ENCODE measurements at regions not wholly inside any gene's neighbourhood (a gene's known extent, or its start where the extent isn't known, plus 50 kb on each side); places are given as distances from the start of the nearest gene placed in this dataset.

GRCh38 chr9:25025686-25026085 lies 480.0 kb upstream of the IZUMO3 start:
- no peak overlapping the region for H3K27ac Mint-ChIP-seq (ENCODE audit: unreplicated experiment)
- no peaks in the 10 kb centered on the region for H3K4me1 Mint-ChIP-seq (ENCODE audit: unreplicated experiment)
- TF ChIP-seq, protein P1, sequence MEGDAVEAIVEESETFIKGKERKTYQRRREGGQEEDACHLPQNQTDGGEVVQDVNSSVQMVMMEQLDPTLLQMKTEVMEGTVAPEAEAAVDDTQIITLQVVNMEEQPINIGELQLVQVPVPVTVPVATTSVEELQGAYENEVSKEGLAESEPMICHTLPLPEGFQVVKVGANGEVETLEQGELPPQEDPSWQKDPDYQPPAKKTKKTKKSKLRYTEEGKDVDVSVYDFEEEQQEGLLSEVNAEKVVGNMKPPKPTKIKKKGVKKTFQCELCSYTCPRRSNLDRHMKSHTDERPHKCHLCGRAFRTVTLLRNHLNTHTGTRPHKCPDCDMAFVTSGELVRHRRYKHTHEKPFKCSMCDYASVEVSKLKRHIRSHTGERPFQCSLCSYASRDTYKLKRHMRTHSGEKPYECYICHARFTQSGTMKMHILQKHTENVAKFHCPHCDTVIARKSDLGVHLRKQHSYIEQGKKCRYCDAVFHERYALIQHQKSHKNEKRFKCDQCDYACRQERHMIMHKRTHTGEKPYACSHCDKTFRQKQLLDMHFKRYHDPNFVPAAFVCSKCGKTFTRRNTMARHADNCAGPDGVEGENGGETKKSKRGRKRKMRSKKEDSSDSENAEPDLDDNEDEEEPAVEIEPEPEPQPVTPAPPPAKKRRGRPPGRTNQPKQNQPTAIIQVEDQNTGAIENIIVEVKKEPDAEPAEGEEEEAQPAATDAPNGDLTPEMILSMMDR (IDR thresholded peaks at IDR 0.05; ENCODE audit: unreplicated experiment), result no peak
- H3K9me3 Mint-ChIP-seq (ENCODE audit: unreplicated experiment), result no peaks in the 10 kb centered on the region
- no peaks in the 10 kb centered on the region for H3K36me3 Mint-ChIP-seq (ENCODE audit: low read depth, unreplicated experiment)
- DNase-seq (ENCODE audit: low spot score), result no peak
- H3K4me3 Mint-ChIP-seq (ENCODE audit: unreplicated experiment), result no peak overlapping the region
- peaks cover 2% of the 10 kb centered on the region for H3K27me3 Mint-ChIP-seq (ENCODE audit: unreplicated experiment)

GRCh38 chr9:25025156-25025555 lies 479.5 kb upstream of the IZUMO3 start:
- DNase-seq (ENCODE audit: low spot score), result no peak
- H3K27me3 Mint-ChIP-seq (ENCODE audit: unreplicated experiment), result peaks cover 2% of the 10 kb centered on the region
- no peaks in the 10 kb centered on the region for H3K4me1 Mint-ChIP-seq (ENCODE audit: unreplicated experiment)
- no peaks in the 10 kb centered on the region for H3K9me3 Mint-ChIP-seq (ENCODE audit: unreplicated experiment)
- H3K27ac Mint-ChIP-seq (ENCODE audit: unreplicated experiment), result no peak overlapping the region
- H3K36me3 Mint-ChIP-seq (ENCODE audit: low read depth, unreplicated experiment), result no peaks in the 10 kb centered on the region
- H3K4me3 Mint-ChIP-seq (ENCODE audit: unreplicated experiment), result no peak overlapping the region
- TF ChIP-seq, protein P1 (IDR thresholded peaks at IDR 0.05; ENCODE audit: unreplicated experiment), result no peak

DNA sequence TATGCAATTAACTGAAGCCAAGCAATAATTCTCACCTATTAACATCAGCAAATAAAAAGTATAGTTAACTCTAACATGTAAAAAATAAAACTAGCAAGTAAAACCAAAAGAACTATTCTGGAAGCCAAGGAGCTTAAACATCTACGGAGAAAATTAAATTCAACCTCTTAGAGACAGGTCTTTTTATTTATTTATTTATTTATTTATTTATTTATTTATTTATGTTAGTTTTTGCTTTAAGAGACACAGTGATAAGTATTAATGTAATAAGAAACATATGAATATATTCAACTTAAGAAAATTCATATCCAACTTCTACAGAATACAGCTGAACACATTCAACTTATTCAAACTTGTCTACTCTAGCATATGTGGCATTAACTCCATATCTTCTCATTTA lies 472.1 kb upstream of the IZUMO3 start:
- TF ChIP-seq, protein P1 (IDR thresholded peaks at IDR 0.05; ENCODE audit: unreplicated experiment), result no peak
- H3K4me3 Mint-ChIP-seq (ENCODE audit: unreplicated experiment), result no peak overlapping the region
- H3K27ac Mint-ChIP-seq (ENCODE audit: unreplicated experiment), result no peak overlapping the region
- H3K4me1 Mint-ChIP-seq (ENCODE audit: unreplicated experiment), result no peaks in the 10 kb centered on the region
- H3K9me3 Mint-ChIP-seq (ENCODE audit: unreplicated experiment), result no peaks in the 10 kb centered on the region
- DNase-seq (ENCODE audit: low spot score), result no peak
- H3K36me3 Mint-ChIP-seq (ENCODE audit: low read depth, unreplicated experiment), result no peaks in the 10 kb centered on the region
- peaks cover 2% of the 10 kb centered on the region for H3K27me3 Mint-ChIP-seq (ENCODE audit: unreplicated experiment)

GRCh38 chr9:25010027-25010662 lies 464.4 kb upstream of the IZUMO3 start:
- Mint-ChIP-seq H3K9me3 (ENCODE audit: unreplicated experiment) (no peaks in the 10 kb centered on the region), H3K4me1 (ENCODE audit: unreplicated experiment) (no peaks in the 10 kb centered on the region), H3K4me3 (ENCODE audit: unreplicated experiment) (no peak overlapping the region), H3K36me3 (ENCODE audit: low read depth, unreplicated experiment) (no peaks in the 10 kb centered on the region), H3K27ac (ENCODE audit: unreplicated experiment) (no peak overlapping the region), H3K27me3 (ENCODE audit: unreplicated experiment) (no peaks in the 10 kb centered on the region)
- TF ChIP-seq, protein P1 (IDR thresholded peaks at IDR 0.05; ENCODE audit: unreplicated experiment), result no peak
- DNase-seq (ENCODE audit: low spot score), result no peak

- Mint-ChIP-seq H3K9me3 (ENCODE audit: unreplicated experiment) (no peaks in the 10 kb centered on the region), H3K4me3 (ENCODE audit: unreplicated experiment) (no peak overlapping the region), H3K36me3 (ENCODE audit: low read depth, unreplicated experiment) (no peaks in the 10 kb centered on the region), H3K27me3 (ENCODE audit: unreplicated experiment) (peaks cover 4% of the 10 kb centered on the region), H3K4me1 (ENCODE audit: unreplicated experiment) (no peaks in the 10 kb centered on the region), H3K27ac (ENCODE audit: unreplicated experiment) (no peak overlapping the region)
- peak; percentile 21 for DNase-seq (ENCODE audit: low spot score)
- TF ChIP-seq, protein P1 (IDR thresholded peaks at IDR 0.05; ENCODE audit: unreplicated experiment), result peak; percentile 40
Observed at GRCh38 chr9:25003686-25004085, 458.0 kb upstream of the IZUMO3 start.
